Spleen (tissue), 11 donors: ENCODE measurements at regions not wholly inside any gene's neighbourhood (a gene's known extent, or its start where the extent isn't known, plus 50 kb on each side); places are given as distances from the start of the nearest gene placed in this dataset.

Experiments used
- DNase-seq: peaks from one replicate; pipeline ENCODE4 v3.0.0-alpha.2; 2020
- H3K27ac ChIP-seq, 8 donors: fragments of 200-600 bp; sonication (generic) in 7 of 8; 1 replicate in 4 of 8; 2 replicates in 4 of 8; pipeline versions ENCODE4 v1.5.0 to v1.8.0; 2016 to 2021; ENCODE audit warnings: inconsistent platforms in 4 of 8, mild to moderate bottlenecking in 4 of 8, moderate library complexity in 1 of 8
- H3K27me3 ChIP-seq, 7 donors: fragments of 200-600 bp; sonication (generic) in 6 of 7; replicated peaks in 1 of 7; 1 replicate in 4 of 7; 2 replicates in 3 of 7; pipeline versions ENCODE4 v1.5.0 to v1.8.0; 2016 to 2021; ENCODE audit warnings: inconsistent platforms in 3 of 7, mild to moderate bottlenecking in 1 of 7
- H3K36me3 ChIP-seq, 6 donors: fragments of 200-600 bp; sonication (generic) in 5 of 6; 1 replicate in 4 of 6; 2 replicates in 2 of 6; pipeline versions ENCODE4 v1.5.0 to v1.8.0; 2016 to 2021; ENCODE audit warnings: inconsistent platforms in 2 of 6
- H3K4me1 ChIP-seq, 6 donors: fragments of 200-600 bp; sonication (generic) in 5 of 6; 1 replicate in 3 of 6; 2 replicates in 3 of 6; pipeline versions ENCODE4 v1.5.0 to v1.8.0; 2016 to 2021; ENCODE audit warnings: inconsistent platforms in 3 of 6
- H3K4me3 ChIP-seq, 8 donors: fragments of 200-600 bp; sonication (generic) in 7 of 8; 1 replicate in 4 of 8; 2 replicates in 4 of 8; pipeline versions ENCODE4 v1.5.0 to v1.8.0; 2016 to 2021; ENCODE audit warnings: inconsistent platforms in 4 of 8, mild to moderate bottlenecking in 4 of 8, moderate library complexity in 2 of 8
- H3K9me3 ChIP-seq, 8 donors: fragments of 200-600 bp; sonication (generic) in 7 of 8; 1 replicate in 4 of 8; 2 replicates in 4 of 8; pipeline versions ENCODE4 v1.5.0 to v1.8.0; 2016 to 2021; ENCODE audit warnings: inconsistent platforms in 4 of 8
- CTCF ChIP-seq, 11 experiments: fragments of 200-600 bp in 7 of 11; fragments of 450-650 bp in 4 of 11; sonication (generic) in 4 of 11; IDR thresholded peaks in 8 of 11; conservative IDR thresholded peaks in 3 of 11; 1 replicate in 7 of 11; 2 replicates in 4 of 11; pipeline versions ENCODE4 v1.4.0 to v1.8.0; 2016 to 2021; ENCODE audit warnings: antibody characterized with exemption in 11 of 11, inconsistent platforms in 4 of 11, mild to moderate bottlenecking in 1 of 11
- POLR2A ChIP-seq, 3 donors: fragments of 450-650 bp; IDR thresholded peaks; one replicate each; pipeline ENCODE4 v1.5.1; 2017; ENCODE audit warnings: antibody characterized with exemption in 3 of 3, mild to moderate bottlenecking in 1 of 3
- POLR2AphosphoS5 ChIP-seq, 3 donors: sonication (generic); formaldehyde crosslinking; IDR thresholded peaks; one replicate each; pipeline ENCODE4 v1.5.1; 2017; ENCODE audit warnings: antibody characterized with exemption in 3 of 3
- WGBS, 5 donors: extraction: QIAGEN DNeasy Blood & Tissue Kit in 3 of 5; methylation state at CpG; one replicate each; pipeline versions ENCODE4 v1.1.5 to v1.1.7; 2013 to 2018; 5-methylcytosine and 5-hydroxymethylcytosine counted together
- intact Hi-C: fragments of 100-400 bp; cut with DNase I; formaldehyde crosslinking; loops from one replicate; pipeline ENCODE4 v1.15.0; 2023; ENCODE audit warnings: low total_unique reads
- donor health status: healthy with polysubstance abuse.
- donor health status: DM: no; HTN: no; CAD: no; lungs with moderate emphysema.
- donor health status: DM: no; HTN: no; CAD: no.
- donor health status: Bipolar disorder and iron deficiency.
- donor health status: healthy.
- donor health status: DM: no; HTN: no; CAD: no.
- donor health status: DM: yes; HTN: yes; CAD: no.

- WGBS, 5 donors: 45 to 73% (median 63%) methylated on average over 2 of the region's 2 CpGs
These were observed 52.2 kb downstream of the CCDC185 start for GRCh38 chr1:223445402-223445801.

GRCh38 chr1:223453902-223454301, 60.7 kb downstream of the CCDC185 start:
- TF ChIP-seq CTCF (IDR thresholded peaks at IDR 0.05 in 8 of 11, conservative IDR thresholded peaks at IDR 0.05 in 3 of 11) (no peak), POLR2A (IDR thresholded peaks at IDR 0.05) (no peak), POLR2AphosphoS5 (IDR thresholded peaks at IDR 0.05) (no peak)
- H3K27ac ChIP-seq: no peak overlapping the region
- no peaks in the 10 kb centered on the region for H3K27me3 ChIP-seq
- no peaks in the 10 kb centered on the region for H3K9me3 ChIP-seq
- intact Hi-C loops: no loop called here
- no peaks in the 10 kb centered on the region for H3K4me1 ChIP-seq
- DNase-seq: no peak
- no peak overlapping the region for H3K4me3 ChIP-seq
- 72 to 95% (median 85%) methylated on average over 4 of the region's 4 CpGs for WGBS, 5 donors
- no peaks in the 10 kb centered on the region for H3K36me3 ChIP-seq

More at GRCh38 chr1:223445402-223445801, 52.2 kb downstream of the CCDC185 start:
- DNase-seq: no peak
- no peak overlapping the region for H3K27ac ChIP-seq
- no peak overlapping the region for H3K4me3 ChIP-seq
- H3K9me3 ChIP-seq: peaks cover 0 to 46% (median 20%) of the 10 kb centered on the region in 8 donors
- intact Hi-C loops: no loop called here
- no peaks in the 10 kb centered on the region for H3K4me1 ChIP-seq
- peaks cover 0 to 5% (median 0%) of the 10 kb centered on the region in 7 donors for H3K27me3 ChIP-seq
- TF ChIP-seq POLR2A (IDR thresholded peaks at IDR 0.05): no peak
- TF ChIP-seq POLR2AphosphoS5 (IDR thresholded peaks at IDR 0.05): no peak
- TF ChIP-seq CTCF (IDR thresholded peaks at IDR 0.05 in 8 of 11, conservative IDR thresholded peaks at IDR 0.05 in 3 of 11): no peak
- no peaks in the 10 kb centered on the region for H3K36me3 ChIP-seq

GRCh38 chr1:223454959-223455358, 61.7 kb downstream of the CCDC185 start:
- WGBS, 5 donors: 55 to 88% (median 69%) methylated on average over 2 of the region's 2 CpGs
- H3K9me3 ChIP-seq: no peaks in the 10 kb centered on the region
- intact Hi-C loops: no loop called here
- no peaks in the 10 kb centered on the region for H3K4me1 ChIP-seq
- no peak for TF ChIP-seq CTCF (IDR thresholded peaks at IDR 0.05 in 8 of 11, conservative IDR thresholded peaks at IDR 0.05 in 3 of 11)
- H3K36me3 ChIP-seq: no peaks in the 10 kb centered on the region
- no peak overlapping the region for H3K4me3 ChIP-seq
- H3K27me3 ChIP-seq: no peaks in the 10 kb centered on the region
- no peak overlapping the region for H3K27ac ChIP-seq
- DNase-seq: no peak

- WGBS, 5 donors: 72 to 100% (median 76%) methylated on average over 1 of the region's 1 CpG
- intact Hi-C loops: no loop called here
These were observed 62.3 kb downstream of the CCDC185 start for GRCh38 chr1:223455470-223455869.

More at GRCh38 chr1:223455470-223455869, 62.3 kb downstream of the CCDC185 start:
- H3K9me3 ChIP-seq: no peaks in the 10 kb centered on the region
- no peaks in the 10 kb centered on the region for H3K27me3 ChIP-seq
- TF ChIP-seq POLR2AphosphoS5 (IDR thresholded peaks at IDR 0.05) (no peak), POLR2A (IDR thresholded peaks at IDR 0.05) (no peak), CTCF (IDR thresholded peaks at IDR 0.05 in 8 of 11, conservative IDR thresholded peaks at IDR 0.05 in 3 of 11) (no peak)
- no peaks in the 10 kb centered on the region for H3K4me1 ChIP-seq
- DNase-seq: no peak
- no peaks in the 10 kb centered on the region for H3K36me3 ChIP-seq
- no peak overlapping the region for H3K27ac ChIP-seq
- no peak overlapping the region for H3K4me3 ChIP-seq
